ENCODE measurements at regions not wholly inside any gene's neighbourhood (a gene's known extent, or its start where the extent isn't known, plus 50 kb on each side); places are given as distances from the start of the nearest gene placed in this dataset.

GRCh38 chr22:19637408-19638281 lies 76.7 kb upstream of the SEPTIN5 start:
- H3K4me1 Mint-ChIP-seq = no peaks in the 10 kb centered on the region
- H3K27ac Mint-ChIP-seq = no peak overlapping the region
- peaks cover 6% of the 10 kb centered on the region for H3K27me3 Mint-ChIP-seq
- ATAC-seq (replicated peaks) = no peak
- H3K36me3 Mint-ChIP-seq (ENCODE audit: low read depth) = no peaks in the 10 kb centered on the region
- no peaks in the 10 kb centered on the region for H3K9me3 Mint-ChIP-seq
- H3K4me3 Mint-ChIP-seq = no peak overlapping the region

GRCh38 chr22:19638282-19639015 lies 75.9 kb upstream of the SEPTIN5 start:
- no peak for ATAC-seq (replicated peaks)
- Mint-ChIP-seq H3K4me1 (no peaks in the 10 kb centered on the region), H3K27ac (no peak overlapping the region), H3K36me3 (ENCODE audit: low read depth) (no peaks in the 10 kb centered on the region), H3K9me3 (no peaks in the 10 kb centered on the region), H3K4me3 (no peak overlapping the region), H3K27me3 (peaks cover 8% of the 10 kb centered on the region)

GRCh38 chr22:19639610-19640135 lies 74.6 kb upstream of the SEPTIN5 start:
- Mint-ChIP-seq H3K36me3 (ENCODE audit: low read depth) (no peaks in the 10 kb centered on the region), H3K27ac (no peak overlapping the region)

GRCh38 chr22:19640306-19640705 lies 74.0 kb upstream of the SEPTIN5 start:
- no peak for ATAC-seq (replicated peaks)
- Mint-ChIP-seq H3K4me3 (no peak overlapping the region), H3K27ac (no peak overlapping the region), H3K36me3 (ENCODE audit: low read depth) (no peaks in the 10 kb centered on the region), H3K9me3 (no peaks in the 10 kb centered on the region), H3K4me1 (no peaks in the 10 kb centered on the region), H3K27me3 (peaks cover 21% of the 10 kb centered on the region)

More at GRCh38 chr22:19639610-19640135, 74.6 kb upstream of the SEPTIN5 start:
- Mint-ChIP-seq H3K4me3 (no peak overlapping the region), H3K4me1 (no peaks in the 10 kb centered on the region), H3K27me3 (peaks cover 16% of the 10 kb centered on the region), H3K9me3 (no peaks in the 10 kb centered on the region)
- no peak for ATAC-seq (replicated peaks)

- H3K27ac Mint-ChIP-seq = no peak overlapping the region
- H3K4me3 Mint-ChIP-seq = no peak overlapping the region
- no peaks in the 10 kb centered on the region for H3K4me1 Mint-ChIP-seq
- no peak for ATAC-seq (replicated peaks)
- peaks cover 29% of the 10 kb centered on the region for H3K27me3 Mint-ChIP-seq
- no peaks in the 10 kb centered on the region for H3K36me3 Mint-ChIP-seq (ENCODE audit: low read depth)
- H3K9me3 Mint-ChIP-seq = no peaks in the 10 kb centered on the region
Observed at GRCh38 chr22:19641254-19641982, 72.9 kb upstream of the SEPTIN5 start.

- H3K4me1 Mint-ChIP-seq = no peaks in the 10 kb centered on the region
- no peak overlapping the region for H3K4me3 Mint-ChIP-seq
- H3K27ac Mint-ChIP-seq = no peak overlapping the region
- peaks cover 32% of the 10 kb centered on the region for H3K27me3 Mint-ChIP-seq
- H3K9me3 Mint-ChIP-seq = no peaks in the 10 kb centered on the region
- no peak for ATAC-seq (replicated peaks)
- no peaks in the 10 kb centered on the region for H3K36me3 Mint-ChIP-seq (ENCODE audit: low read depth)
Observed at GRCh38 chr22:19641983-19642451, 72.3 kb upstream of the SEPTIN5 start.

- no peaks in the 10 kb centered on the region for H3K36me3 Mint-ChIP-seq (ENCODE audit: low read depth)
- H3K4me3 Mint-ChIP-seq = no peak overlapping the region
- H3K4me1 Mint-ChIP-seq = no peaks in the 10 kb centered on the region
- H3K27me3 Mint-ChIP-seq = peaks cover 38% of the 10 kb centered on the region
- ATAC-seq (replicated peaks) = no peak
- no peak overlapping the region for H3K27ac Mint-ChIP-seq
- peaks cover 8% of the 10 kb centered on the region for H3K9me3 Mint-ChIP-seq
Observed at GRCh38 chr22:19643448-19644313, 70.6 kb upstream of the SEPTIN5 start.

- Mint-ChIP-seq H3K36me3 (ENCODE audit: low read depth) (no peaks in the 10 kb centered on the region), H3K27me3 (peaks cover 44% of the 10 kb centered on the region), H3K4me3 (no peak overlapping the region), H3K9me3 (peaks cover 8% of the 10 kb centered on the region), H3K27ac (no peak overlapping the region), H3K4me1 (no peaks in the 10 kb centered on the region)
- ATAC-seq (replicated peaks) = no peak
Observed at GRCh38 chr22:19644314-19645223, 69.7 kb upstream of the SEPTIN5 start.

- Mint-ChIP-seq H3K27ac (no peak overlapping the region), H3K4me1 (no peaks in the 10 kb centered on the region), H3K36me3 (ENCODE audit: low read depth) (no peaks in the 10 kb centered on the region), H3K4me3 (no peak overlapping the region), H3K27me3 (peaks cover 47% of the 10 kb centered on the region), H3K9me3 (peaks cover 8% of the 10 kb centered on the region)
- ATAC-seq (replicated peaks) = no peak
Observed at GRCh38 chr22:19645391-19645790, 68.9 kb upstream of the SEPTIN5 start.

- Mint-ChIP-seq H3K9me3 (peaks cover 8% of the 10 kb centered on the region), H3K4me1 (no peaks in the 10 kb centered on the region), H3K27ac (no peak overlapping the region), H3K4me3 (no peak overlapping the region), H3K36me3 (ENCODE audit: low read depth) (no peaks in the 10 kb centered on the region), H3K27me3 (peaks cover 47% of the 10 kb centered on the region)
- no peak for ATAC-seq (replicated peaks)
Observed at GRCh38 chr22:19645905-19646304, 68.4 kb upstream of the SEPTIN5 start.

GRCh38 chr22:19646383-19646782 lies 67.9 kb upstream of the SEPTIN5 start:
- Mint-ChIP-seq H3K27me3 (peaks cover 44% of the 10 kb centered on the region), H3K36me3 (ENCODE audit: low read depth) (no peaks in the 10 kb centered on the region), H3K4me3 (no peak overlapping the region), H3K9me3 (peaks cover 8% of the 10 kb centered on the region), H3K4me1 (no peaks in the 10 kb centered on the region), H3K27ac (no peak overlapping the region)
- ATAC-seq (replicated peaks) = no peak

- H3K36me3 Mint-ChIP-seq (ENCODE audit: low read depth) = no peaks in the 10 kb centered on the region
- ATAC-seq (replicated peaks) = no peak
- H3K4me1 Mint-ChIP-seq = no peaks in the 10 kb centered on the region
- H3K9me3 Mint-ChIP-seq = peaks cover 8% of the 10 kb centered on the region
- H3K27me3 Mint-ChIP-seq = peaks cover 42% of the 10 kb centered on the region
- H3K27ac Mint-ChIP-seq = no peak overlapping the region
- no peak overlapping the region for H3K4me3 Mint-ChIP-seq
Observed at GRCh38 chr22:19648419-19648929, 65.8 kb upstream of the SEPTIN5 start.

- Mint-ChIP-seq H3K4me1 (no peaks in the 10 kb centered on the region), H3K27ac (no peak overlapping the region), H3K36me3 (ENCODE audit: low read depth) (no peaks in the 10 kb centered on the region), H3K9me3 (peaks cover 8% of the 10 kb centered on the region), H3K4me3 (no peak overlapping the region), H3K27me3 (peaks cover 18% of the 10 kb centered on the region)
- no peak for ATAC-seq (replicated peaks)
Observed at GRCh38 chr22:19652316-19652715, 62.0 kb upstream of the SEPTIN5 start.
